ENCODE measurements at regions not wholly inside any gene's neighbourhood (a gene's known extent, or its start where the extent isn't known, plus 50 kb on each side); places are given as distances from the start of the nearest gene placed in this dataset.

- POLR2A ChIA-PET: no interaction called here
- no peak overlapping the region for H3K4me3 ChIP-seq (ENCODE audit: low read length)
- TF ChIP-seq, protein P1, sequence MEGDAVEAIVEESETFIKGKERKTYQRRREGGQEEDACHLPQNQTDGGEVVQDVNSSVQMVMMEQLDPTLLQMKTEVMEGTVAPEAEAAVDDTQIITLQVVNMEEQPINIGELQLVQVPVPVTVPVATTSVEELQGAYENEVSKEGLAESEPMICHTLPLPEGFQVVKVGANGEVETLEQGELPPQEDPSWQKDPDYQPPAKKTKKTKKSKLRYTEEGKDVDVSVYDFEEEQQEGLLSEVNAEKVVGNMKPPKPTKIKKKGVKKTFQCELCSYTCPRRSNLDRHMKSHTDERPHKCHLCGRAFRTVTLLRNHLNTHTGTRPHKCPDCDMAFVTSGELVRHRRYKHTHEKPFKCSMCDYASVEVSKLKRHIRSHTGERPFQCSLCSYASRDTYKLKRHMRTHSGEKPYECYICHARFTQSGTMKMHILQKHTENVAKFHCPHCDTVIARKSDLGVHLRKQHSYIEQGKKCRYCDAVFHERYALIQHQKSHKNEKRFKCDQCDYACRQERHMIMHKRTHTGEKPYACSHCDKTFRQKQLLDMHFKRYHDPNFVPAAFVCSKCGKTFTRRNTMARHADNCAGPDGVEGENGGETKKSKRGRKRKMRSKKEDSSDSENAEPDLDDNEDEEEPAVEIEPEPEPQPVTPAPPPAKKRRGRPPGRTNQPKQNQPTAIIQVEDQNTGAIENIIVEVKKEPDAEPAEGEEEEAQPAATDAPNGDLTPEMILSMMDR (IDR thresholded peaks at IDR 0.05): no peak
- no peak overlapping the region for H3K27ac Mint-ChIP-seq
- CTCF ChIA-PET: interaction anchor here (0.8 kb wide), 1 partner anchor 9 kb away, joined by 3 read pairs; no protein-coding TSS in a partner anchor
- no peak overlapping the region for H3K27ac ChIP-seq (ENCODE audit: low read depth in 1 of 2, low read length in 2 of 2)
- no peaks in the 10 kb centered on the region for H3K9me3 Mint-ChIP-seq
- no peak overlapping the region for H3K4me3 Mint-ChIP-seq
- ATAC-seq (ENCODE audit: poor library complexity): no peak
- H3K27me3 Mint-ChIP-seq: no peaks in the 10 kb centered on the region
- no peaks in the 10 kb centered on the region for H3K4me1 ChIP-seq (ENCODE audit: insufficient read depth, low read length)
- H3K9me3 ChIP-seq (ENCODE audit: control insufficient read depth in 1 of 2, insufficient read depth in 1 of 2, low read length in 2 of 2): peaks cover 0 to 7% of the 10 kb centered on the region in 2 experiments
- intact Hi-C loops (cut with DNase I, micrococcal nuclease): no loop called here
- no peaks in the 10 kb centered on the region for H3K27me3 ChIP-seq (ENCODE audit: control insufficient read depth in 1 of 2, insufficient read depth in 2 of 2, low read length in 2 of 2)
- H3K36me3 ChIP-seq (ENCODE audit: insufficient read depth, low read length): no peaks in the 10 kb centered on the region
- no peak for DNase-seq
- no peaks in the 10 kb centered on the region for H3K36me3 Mint-ChIP-seq (ENCODE audit: low read depth)
- no peaks in the 10 kb centered on the region for H3K4me1 Mint-ChIP-seq (ENCODE audit: low read depth)
These were observed 489.4 kb upstream of the PCDH20 start for GRCh38 chr13:61905054-61905453.

DNA sequence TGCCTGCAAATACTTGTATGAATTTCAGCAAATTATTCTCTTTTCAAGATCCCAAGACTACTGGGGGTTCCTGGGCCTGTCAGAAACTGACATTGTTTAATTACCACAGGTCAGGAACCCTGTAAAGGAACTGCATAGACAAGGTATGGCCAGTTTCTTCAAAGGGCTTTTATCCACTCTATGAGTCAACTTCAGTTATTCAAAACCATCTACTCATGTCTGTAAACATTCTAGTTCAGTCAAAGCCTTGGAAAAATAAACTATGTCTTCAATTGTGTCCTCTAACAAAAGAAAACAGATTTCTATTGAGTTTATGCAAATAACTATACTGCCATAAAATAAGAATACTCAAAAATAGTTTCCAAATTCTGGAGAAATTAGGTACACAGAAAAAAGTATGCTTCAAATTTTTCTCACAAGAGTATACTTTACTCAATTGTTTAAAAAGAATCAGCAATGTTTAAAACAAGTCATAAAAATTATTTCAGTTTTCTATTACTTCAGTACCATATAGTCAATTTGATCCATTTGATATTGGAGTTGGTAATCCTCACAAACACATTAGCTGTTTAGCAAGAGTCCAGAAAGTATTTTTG, 486.4 kb upstream of the PCDH20 start:
- Mint-ChIP-seq H3K9me3 (no peaks in the 10 kb centered on the region), H3K36me3 (ENCODE audit: low read depth) (no peaks in the 10 kb centered on the region), H3K4me3 (no peak overlapping the region), H3K4me1 (ENCODE audit: low read depth) (no peaks in the 10 kb centered on the region), H3K27me3 (no peaks in the 10 kb centered on the region), H3K27ac (no peak overlapping the region)
- Histone ChIP-seq H3K27ac (ENCODE audit: low read depth in 1 of 2, low read length in 2 of 2) (no peak overlapping the region), H3K27me3 (ENCODE audit: control insufficient read depth in 1 of 2, insufficient read depth in 2 of 2, low read length in 2 of 2) (no peaks in the 10 kb centered on the region), H3K9me3 (ENCODE audit: control insufficient read depth in 1 of 2, insufficient read depth in 1 of 2, low read length in 2 of 2) (peaks cover 0 to 7% of the 10 kb centered on the region in 2 experiments), H3K4me1 (ENCODE audit: insufficient read depth, low read length) (no peaks in the 10 kb centered on the region), H3K4me3 (ENCODE audit: low read length) (no peak overlapping the region), H3K36me3 (ENCODE audit: insufficient read depth, low read length) (no peaks in the 10 kb centered on the region)
- ChIA-PET POLR2A (no interaction called here), CTCF (no interaction called here)
- DNase-seq (no peak), ATAC-seq (ENCODE audit: poor library complexity) (no peak)
- intact Hi-C loops (cut with DNase I, micrococcal nuclease): no loop called here
- TF ChIP-seq, protein P1 (IDR thresholded peaks at IDR 0.05): no peak

DNA sequence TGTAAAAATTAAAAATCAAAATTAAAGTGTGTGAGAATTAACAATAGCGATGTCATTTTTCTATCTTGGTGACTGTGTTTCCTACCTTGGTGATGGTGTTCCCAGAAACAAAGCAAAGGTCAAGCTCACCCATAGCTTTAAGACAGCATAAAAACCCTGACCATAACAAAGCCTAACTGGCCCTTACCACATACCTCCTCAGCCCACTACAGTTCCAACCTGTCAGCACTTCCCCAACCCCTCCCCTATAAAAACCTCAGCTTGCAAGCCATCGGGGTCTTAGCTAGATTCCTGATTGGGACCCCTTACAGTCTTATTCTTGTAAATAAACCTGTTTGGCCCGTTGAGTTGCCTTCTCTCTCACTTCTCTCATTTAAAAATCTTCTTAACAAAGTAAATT, 484.4 kb upstream of the PCDH20 start:
- ChIA-PET CTCF (no interaction called here), POLR2A (no interaction called here)
- peaks cover 0 to 7% of the 10 kb centered on the region in 2 experiments for H3K9me3 ChIP-seq (ENCODE audit: control insufficient read depth in 1 of 2, insufficient read depth in 1 of 2, low read length in 2 of 2)
- DNase-seq (no peak), ATAC-seq (ENCODE audit: poor library complexity) (no peak)
- H3K36me3 Mint-ChIP-seq (ENCODE audit: low read depth): no peaks in the 10 kb centered on the region
- no peaks in the 10 kb centered on the region for H3K4me1 Mint-ChIP-seq (ENCODE audit: low read depth)
- peaks cover 3% of the 10 kb centered on the region for H3K9me3 Mint-ChIP-seq
- no peaks in the 10 kb centered on the region for H3K27me3 ChIP-seq (ENCODE audit: control insufficient read depth in 1 of 2, insufficient read depth in 2 of 2, low read length in 2 of 2)
- no peaks in the 10 kb centered on the region for H3K4me1 ChIP-seq (ENCODE audit: insufficient read depth, low read length)
- no peak overlapping the region for H3K27ac Mint-ChIP-seq
- no peak overlapping the region for H3K4me3 ChIP-seq (ENCODE audit: low read length)
- H3K36me3 ChIP-seq (ENCODE audit: insufficient read depth, low read length): no peaks in the 10 kb centered on the region
- no peaks in the 10 kb centered on the region for H3K27me3 Mint-ChIP-seq
- TF ChIP-seq, protein P1 (IDR thresholded peaks at IDR 0.05): no peak
- H3K4me3 Mint-ChIP-seq: no peak overlapping the region
- H3K27ac ChIP-seq (ENCODE audit: low read depth in 1 of 2, low read length in 2 of 2): no peak overlapping the region
- intact Hi-C loops (cut with DNase I, micrococcal nuclease): no loop called here
